BE2C (cell line): ENCODE measurements at regions not wholly inside any gene's neighbourhood (a gene's known extent, or its start where the extent isn't known, plus 50 kb on each side); places are given as distances from the start of the nearest gene placed in this dataset.

Experiments
- DNase-seq: peaks from one replicate; pipeline ENCODE4 v3.0.0-alpha.2; 2020
- H3K27me3 ChIP-seq: fragments of 250-450 bp; sonication (Bioruptor Pico); 2 replicates; pipeline ENCODE4 v1.5.1; 2020; ENCODE audit warnings: mild to moderate bottlenecking
- H3K36me3 ChIP-seq: fragments of 250-450 bp; sonication (Bioruptor Pico); 2 replicates; pipeline ENCODE4 v1.5.1; 2020; ENCODE audit warnings: mild to moderate bottlenecking
- H3K4me1 ChIP-seq: fragments of 250-450 bp; sonication (Bioruptor Pico); 2 replicates; pipeline ENCODE4 v1.5.1; 2020
- H3K4me3 ChIP-seq: 2 replicates; pipeline ENCODE4 v1.5.1; 2011; ENCODE audit warnings: low read depth, low read length
- H3K9me3 ChIP-seq: fragments of 250-450 bp; sonication (Bioruptor Pico); 2 replicates; pipeline ENCODE4 v1.5.1; 2020
- CTCF ChIP-seq: IDR thresholded peaks from 2 replicates; pipeline ENCODE4 v1.5.1; 2012; ENCODE audit warnings: mild to moderate bottlenecking, low read depth, low read length

GRCh38 chr3:159910991-159911663 lies 77.5 kb upstream of the IL12A start:
- no peak for DNase-seq
- no peak overlapping the region for H3K4me3 ChIP-seq
- no peaks in the 10 kb centered on the region for H3K27me3 ChIP-seq
- no peaks in the 10 kb centered on the region for H3K9me3 ChIP-seq
- no peak for TF ChIP-seq CTCF
- no peaks in the 10 kb centered on the region; the same call in 1 of the 2 replicates for H3K36me3 ChIP-seq
- no peaks in the 10 kb centered on the region for H3K4me1 ChIP-seq

- Histone ChIP-seq H3K4me1 (no peaks in the 10 kb centered on the region), H3K27me3 (no peaks in the 10 kb centered on the region), H3K9me3 (no peaks in the 10 kb centered on the region), H3K4me3 (no peak overlapping the region), H3K36me3 (no peaks in the 10 kb centered on the region; the same call in 1 of the 2 replicates)
- TF ChIP-seq CTCF = no peak
- DNase-seq = no peak
These were observed 77.0 kb upstream of the IL12A start for GRCh38 chr3:159911664-159912037.

- no peak for TF ChIP-seq CTCF
- no peaks in the 10 kb centered on the region for H3K9me3 ChIP-seq
- no peak overlapping the region for H3K4me3 ChIP-seq
- DNase-seq = no peak
- H3K4me1 ChIP-seq = no peaks in the 10 kb centered on the region
- H3K36me3 ChIP-seq = no peaks in the 10 kb centered on the region; the same call in 1 of the 2 replicates
- H3K27me3 ChIP-seq = no peaks in the 10 kb centered on the region
These were observed 74.8 kb upstream of the IL12A start for GRCh38 chr3:159913712-159914414.

- Histone ChIP-seq H3K4me3 (no peak overlapping the region), H3K9me3 (no peaks in the 10 kb centered on the region), H3K27me3 (no peaks in the 10 kb centered on the region), H3K36me3 (no peaks in the 10 kb centered on the region; the same call in 1 of the 2 replicates), H3K4me1 (no peaks in the 10 kb centered on the region)
- no peak for TF ChIP-seq CTCF
- no peak for DNase-seq
These were observed 74.2 kb upstream of the IL12A start for GRCh38 chr3:159914426-159914825.

- TF ChIP-seq CTCF = no peak
- no peak for DNase-seq
- no peaks in the 10 kb centered on the region for H3K4me1 ChIP-seq
- no peaks in the 10 kb centered on the region for H3K9me3 ChIP-seq
- H3K36me3 ChIP-seq = no peaks in the 10 kb centered on the region; the same call in 1 of the 2 replicates
- H3K4me3 ChIP-seq = no peak overlapping the region
- no peaks in the 10 kb centered on the region for H3K27me3 ChIP-seq
These were observed 72.6 kb upstream of the IL12A start for GRCh38 chr3:159916052-159916451.

GRCh38 chr3:159917141-159917540 lies 71.5 kb upstream of the IL12A start:
- TF ChIP-seq CTCF = no peak
- Histone ChIP-seq H3K4me1 (no peaks in the 10 kb centered on the region), H3K36me3 (no peaks in the 10 kb centered on the region; the same call in 1 of the 2 replicates)

More at GRCh38 chr3:159917141-159917540, 71.5 kb upstream of the IL12A start:
- no peak for DNase-seq
- Histone ChIP-seq H3K27me3 (no peaks in the 10 kb centered on the region), H3K9me3 (no peaks in the 10 kb centered on the region), H3K4me3 (no peak overlapping the region)
